ENCODE measurements at regions not wholly inside any gene's neighbourhood (a gene's known extent, or its start where the extent isn't known, plus 50 kb on each side); places are given as distances from the start of the nearest gene placed in this dataset.
A peak's percentile ranks its signal among the peaks of the same experiment; 100 is the strongest.
"Not testable (repeated sequence)": the region's sequence is repeated elsewhere in the genome, so short reads cannot be mapped to it uniquely, and the experiment has no call there.

DNA sequence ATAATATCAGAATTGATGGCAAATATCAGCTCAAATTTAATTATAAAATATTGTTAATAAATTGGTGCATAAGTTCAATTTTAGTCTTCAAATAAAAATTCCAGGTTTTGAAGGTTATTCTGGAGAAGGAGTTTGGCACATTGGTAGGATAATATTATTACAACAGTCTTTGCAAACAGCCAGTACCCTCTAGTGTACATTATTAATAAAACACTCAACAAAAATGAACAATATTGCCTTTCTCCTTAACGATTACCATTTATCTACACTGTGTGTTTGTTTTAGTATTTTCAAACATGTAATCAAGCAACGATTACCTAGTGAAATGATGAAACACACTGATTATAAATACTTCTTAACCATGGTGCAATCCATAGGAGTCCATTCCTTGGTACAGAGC, 334.0 kb upstream of the FSIP2 start:
- no peaks in the 10 kb centered on the region for H3K27me3 ChIP-seq
- no peaks in the 10 kb centered on the region for H3K36me3 ChIP-seq
- TF ChIP-seq, protein P1, sequence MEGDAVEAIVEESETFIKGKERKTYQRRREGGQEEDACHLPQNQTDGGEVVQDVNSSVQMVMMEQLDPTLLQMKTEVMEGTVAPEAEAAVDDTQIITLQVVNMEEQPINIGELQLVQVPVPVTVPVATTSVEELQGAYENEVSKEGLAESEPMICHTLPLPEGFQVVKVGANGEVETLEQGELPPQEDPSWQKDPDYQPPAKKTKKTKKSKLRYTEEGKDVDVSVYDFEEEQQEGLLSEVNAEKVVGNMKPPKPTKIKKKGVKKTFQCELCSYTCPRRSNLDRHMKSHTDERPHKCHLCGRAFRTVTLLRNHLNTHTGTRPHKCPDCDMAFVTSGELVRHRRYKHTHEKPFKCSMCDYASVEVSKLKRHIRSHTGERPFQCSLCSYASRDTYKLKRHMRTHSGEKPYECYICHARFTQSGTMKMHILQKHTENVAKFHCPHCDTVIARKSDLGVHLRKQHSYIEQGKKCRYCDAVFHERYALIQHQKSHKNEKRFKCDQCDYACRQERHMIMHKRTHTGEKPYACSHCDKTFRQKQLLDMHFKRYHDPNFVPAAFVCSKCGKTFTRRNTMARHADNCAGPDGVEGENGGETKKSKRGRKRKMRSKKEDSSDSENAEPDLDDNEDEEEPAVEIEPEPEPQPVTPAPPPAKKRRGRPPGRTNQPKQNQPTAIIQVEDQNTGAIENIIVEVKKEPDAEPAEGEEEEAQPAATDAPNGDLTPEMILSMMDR (IDR thresholded peaks at IDR 0.05), result no peak
- H3K27ac ChIP-seq, result no peak overlapping the region
- H3K4me1 ChIP-seq, result no peaks in the 10 kb centered on the region
- H3K4me3 ChIP-seq, result no peak overlapping the region
- no peak for DNase-seq
- intact Hi-C loops (cut with DNase I; ENCODE audit: low total_unique reads), result no loop called here
- H3K9me3 ChIP-seq, result no peaks in the 10 kb centered on the region

DNA sequence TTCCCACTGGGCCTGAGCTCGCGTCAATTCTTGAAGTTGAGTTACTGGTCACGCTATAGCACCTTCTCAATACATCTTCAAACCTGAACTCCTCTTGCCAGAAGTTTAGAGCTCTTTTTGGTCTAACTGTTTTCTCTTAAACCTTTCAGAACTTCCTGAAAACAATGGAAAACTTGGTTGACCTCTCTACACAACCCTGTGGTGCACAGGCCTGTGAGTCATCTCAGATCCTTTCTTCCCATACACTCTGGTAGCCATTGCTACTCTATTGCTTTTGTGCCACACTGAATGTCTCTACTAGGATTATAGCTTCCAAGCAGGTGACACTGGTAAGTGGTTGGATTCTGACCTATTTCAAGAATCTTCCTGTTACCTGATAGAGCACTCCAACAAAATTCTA, 321.5 kb upstream of the FSIP2 start:
- Histone ChIP-seq H3K36me3 (no peaks in the 10 kb centered on the region), H3K27me3 (no peaks in the 10 kb centered on the region), H3K9me3 (no peaks in the 10 kb centered on the region), H3K27ac (no peak overlapping the region), H3K4me1 (no peaks in the 10 kb centered on the region), H3K4me3 (no peak overlapping the region)
- TF ChIP-seq, protein P1 (IDR thresholded peaks at IDR 0.05), result no peak
- intact Hi-C loops (cut with DNase I; ENCODE audit: low total_unique reads), result no loop called here
- DNase-seq, result no peak

DNA sequence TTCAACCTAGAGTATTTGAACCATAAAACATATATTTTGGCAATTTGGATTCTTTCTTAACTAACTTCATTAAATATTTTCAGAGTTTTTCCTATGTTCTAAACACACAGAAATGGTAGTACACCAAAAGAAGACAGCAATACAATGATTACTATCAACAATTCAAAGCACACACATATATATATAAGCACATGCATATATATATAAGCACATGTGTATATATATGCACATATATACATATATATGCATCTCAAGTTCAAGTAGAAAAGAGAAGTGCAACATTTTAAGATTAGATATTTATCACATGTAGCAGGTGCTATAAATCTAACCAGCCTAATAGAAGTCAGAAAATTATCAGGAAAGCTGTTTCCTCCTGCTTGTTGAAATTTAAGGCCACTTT, 320.9 kb upstream of the FSIP2 start:
- Histone ChIP-seq H3K27me3 (no peaks in the 10 kb centered on the region), H3K9me3 (no peaks in the 10 kb centered on the region), H3K4me3 (no peak overlapping the region), H3K4me1 (no peaks in the 10 kb centered on the region), H3K36me3 (no peaks in the 10 kb centered on the region), H3K27ac (no peak overlapping the region)
- TF ChIP-seq, protein P1 (IDR thresholded peaks at IDR 0.05), result no peak
- intact Hi-C loops (cut with DNase I; ENCODE audit: low total_unique reads), result no loop called here
- DNase-seq, result no peak

DNA sequence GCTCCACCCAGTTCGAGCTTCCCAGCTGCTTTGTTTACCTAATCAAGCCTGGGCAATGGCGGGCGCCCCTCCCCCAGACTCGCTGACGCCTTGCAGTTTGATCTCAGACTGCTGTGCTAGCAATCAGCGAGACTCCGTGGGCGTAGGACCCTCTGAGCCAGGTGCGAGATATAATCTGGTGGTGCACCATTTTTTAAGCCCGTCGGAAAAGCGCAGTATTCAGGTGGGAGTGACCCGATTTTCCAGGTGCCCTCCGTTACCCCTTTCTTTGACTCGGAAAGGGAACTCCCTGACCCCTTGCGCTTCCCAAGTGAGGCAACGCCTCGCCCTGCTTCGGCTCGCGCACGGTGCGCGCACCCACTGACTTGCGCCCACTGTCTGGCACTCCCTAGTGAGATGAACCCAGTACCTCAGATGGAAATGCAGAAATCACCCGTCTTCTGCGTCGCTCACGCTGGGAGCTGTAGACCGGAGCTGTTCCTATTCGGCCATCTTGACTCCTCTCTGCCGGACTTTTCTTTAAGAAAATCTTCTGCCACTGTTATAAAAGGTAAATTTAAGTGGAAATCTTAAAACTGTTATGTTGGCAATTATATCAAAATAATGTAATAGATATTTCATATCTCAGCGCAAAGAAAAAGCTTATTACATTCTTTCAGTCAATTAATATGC, 313.5 kb upstream of the FSIP2 start:
- intact Hi-C loops (cut with DNase I; ENCODE audit: low total_unique reads); H3K36me3 ChIP-seq; H3K27ac ChIP-seq; H3K9me3 ChIP-seq; H3K4me1 ChIP-seq; DNase-seq; H3K27me3 ChIP-seq: not testable (repeated sequence)
- H3K4me3 ChIP-seq, result peak overlapping the region in 1 of 2 donors; percentile 21

DNA sequence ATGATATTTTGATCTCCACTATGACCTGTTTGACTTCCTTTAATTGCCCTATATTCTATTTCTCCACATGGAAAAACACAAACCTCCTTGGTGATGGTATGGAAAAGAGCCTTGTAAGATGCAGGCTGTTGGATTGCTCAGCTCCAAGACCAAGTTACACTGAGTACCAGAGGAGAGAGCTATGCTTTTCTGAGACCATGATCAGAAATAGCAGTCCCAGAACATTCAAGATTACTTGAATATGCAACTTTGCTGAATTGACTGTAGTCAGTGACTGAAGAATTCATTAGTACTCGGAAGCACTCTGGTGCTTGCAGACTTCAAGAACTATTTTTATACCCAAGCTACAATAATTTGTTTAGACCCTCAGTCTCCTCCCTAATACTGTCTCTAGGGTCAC, 310.6 kb upstream of the FSIP2 start:
- TF ChIP-seq, protein P1 (IDR thresholded peaks at IDR 0.05), result no peak
- no peaks in the 10 kb centered on the region for H3K4me1 ChIP-seq
- intact Hi-C loops (cut with DNase I; ENCODE audit: low total_unique reads), result no loop called here
- H3K27me3 ChIP-seq, result no peaks in the 10 kb centered on the region
- DNase-seq, result no peak
- H3K9me3 ChIP-seq, result no peaks in the 10 kb centered on the region
- H3K36me3 ChIP-seq, result no peaks in the 10 kb centered on the region
- H3K4me3 ChIP-seq, result no peak overlapping the region
- no peak overlapping the region for H3K27ac ChIP-seq

DNA sequence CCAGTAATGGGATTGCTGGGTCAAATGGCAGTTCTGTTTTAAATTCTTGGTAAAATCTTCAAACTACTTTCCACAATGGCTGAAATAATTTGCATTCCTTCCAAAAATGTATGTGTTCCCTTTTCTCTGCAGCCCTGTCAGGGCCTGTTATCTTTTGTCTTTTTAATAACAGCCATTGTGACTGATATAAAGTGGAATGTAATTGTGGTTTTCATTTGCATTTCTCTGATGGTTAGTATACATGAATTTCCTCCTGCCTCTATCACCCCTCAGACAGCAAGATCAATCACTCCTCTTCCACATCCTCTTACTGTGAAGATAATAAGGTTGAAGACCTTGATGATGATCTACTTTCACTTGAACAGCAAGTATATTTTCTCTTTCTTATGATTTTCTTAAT, 304.8 kb upstream of the FSIP2 start:
- TF ChIP-seq, protein P1 (IDR thresholded peaks at IDR 0.05), result no peak
- intact Hi-C loops (cut with DNase I; ENCODE audit: low total_unique reads), result no loop called here
- Histone ChIP-seq H3K36me3 (no peaks in the 10 kb centered on the region), H3K27me3 (no peaks in the 10 kb centered on the region), H3K27ac (no peak overlapping the region), H3K9me3 (no peaks in the 10 kb centered on the region), H3K4me1 (no peaks in the 10 kb centered on the region), H3K4me3 (no peak overlapping the region)
- DNase-seq, result no peak
